HG02763 (cell line): ENCODE measurements at regions not wholly inside any gene's neighbourhood (a gene's known extent, or its start where the extent isn't known, plus 50 kb on each side); places are given as distances from the start of the nearest gene placed in this dataset.

ENCODE experiments used
- ATAC-seq: cut with Tn5 transposase; IDR thresholded peaks from one replicate; pipeline ENCODE4 v1.9.1; 2021; ENCODE audit warnings: mild to moderate bottlenecking, moderate library complexity; ENCODE audit not compliant: unreplicated experiment

- no peak for ATAC-seq
Measured at GRCh38 chr1:173128742-173129141, 78.0 kb upstream of the TNFSF18 start.

DNA sequence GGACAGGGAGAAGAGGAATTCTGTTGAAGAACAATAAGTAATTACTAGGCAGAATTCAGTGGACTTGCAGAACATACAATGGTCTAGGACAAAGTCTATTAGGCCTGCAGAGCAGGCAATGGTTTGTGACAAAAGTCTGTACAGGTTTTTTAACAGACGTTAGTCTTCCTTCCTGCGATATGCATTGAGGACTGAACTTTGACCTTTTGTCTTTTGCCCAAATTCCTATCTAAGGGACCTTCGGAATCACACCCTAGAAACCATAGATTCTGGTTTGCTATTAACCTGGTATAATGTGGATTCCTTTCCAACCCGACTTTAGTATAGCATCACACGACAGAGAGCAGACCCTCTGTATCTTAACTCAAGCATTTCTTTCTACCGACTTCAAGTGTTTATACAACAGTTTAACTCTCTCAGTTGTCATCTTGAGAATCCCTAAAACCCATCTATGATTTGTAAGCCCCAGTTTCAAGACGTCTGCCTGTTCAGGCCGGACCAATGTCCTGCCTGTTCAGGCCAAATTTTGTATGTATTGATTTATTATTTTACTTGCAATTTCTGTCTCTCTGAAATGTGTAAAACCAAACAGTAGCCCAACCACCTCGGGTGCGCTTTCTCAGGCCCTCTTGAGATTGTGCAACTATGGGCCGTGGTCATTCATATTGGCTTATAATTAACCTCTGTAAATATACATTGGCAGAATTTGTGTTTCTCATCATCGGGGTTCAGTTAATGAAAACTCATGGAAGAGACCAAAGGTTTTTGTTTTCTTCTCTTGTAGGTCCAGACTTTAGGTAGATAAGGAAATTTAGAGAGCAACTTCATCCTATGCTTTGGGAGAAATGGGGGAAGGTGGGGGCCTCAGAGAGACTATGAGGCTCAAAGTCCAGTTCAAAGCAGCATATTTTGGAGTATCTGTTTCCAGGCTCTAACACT, 76.9 kb upstream of the TNFSF18 start:
- ATAC-seq, result no peak

DNA sequence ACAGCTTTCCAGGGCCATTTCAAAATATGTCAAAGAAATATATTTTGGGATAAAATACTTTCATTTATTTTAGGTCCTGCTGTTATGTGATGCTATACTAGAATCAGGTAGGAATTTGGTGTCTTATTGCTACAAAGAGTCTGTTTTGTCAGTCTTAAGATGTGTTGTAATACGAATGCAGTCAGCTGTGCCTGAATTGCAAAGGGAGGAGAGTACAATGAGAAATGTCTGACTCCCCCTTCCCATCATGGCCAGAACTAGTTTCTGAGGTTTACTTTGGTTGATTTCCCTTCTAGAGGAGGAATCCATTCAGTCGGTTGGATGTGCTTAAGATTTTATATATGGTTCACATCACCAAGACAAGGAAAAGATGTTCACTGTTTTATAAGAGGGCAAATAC, 75.7 kb upstream of the TNFSF18 start:
- no peak for ATAC-seq

DNA sequence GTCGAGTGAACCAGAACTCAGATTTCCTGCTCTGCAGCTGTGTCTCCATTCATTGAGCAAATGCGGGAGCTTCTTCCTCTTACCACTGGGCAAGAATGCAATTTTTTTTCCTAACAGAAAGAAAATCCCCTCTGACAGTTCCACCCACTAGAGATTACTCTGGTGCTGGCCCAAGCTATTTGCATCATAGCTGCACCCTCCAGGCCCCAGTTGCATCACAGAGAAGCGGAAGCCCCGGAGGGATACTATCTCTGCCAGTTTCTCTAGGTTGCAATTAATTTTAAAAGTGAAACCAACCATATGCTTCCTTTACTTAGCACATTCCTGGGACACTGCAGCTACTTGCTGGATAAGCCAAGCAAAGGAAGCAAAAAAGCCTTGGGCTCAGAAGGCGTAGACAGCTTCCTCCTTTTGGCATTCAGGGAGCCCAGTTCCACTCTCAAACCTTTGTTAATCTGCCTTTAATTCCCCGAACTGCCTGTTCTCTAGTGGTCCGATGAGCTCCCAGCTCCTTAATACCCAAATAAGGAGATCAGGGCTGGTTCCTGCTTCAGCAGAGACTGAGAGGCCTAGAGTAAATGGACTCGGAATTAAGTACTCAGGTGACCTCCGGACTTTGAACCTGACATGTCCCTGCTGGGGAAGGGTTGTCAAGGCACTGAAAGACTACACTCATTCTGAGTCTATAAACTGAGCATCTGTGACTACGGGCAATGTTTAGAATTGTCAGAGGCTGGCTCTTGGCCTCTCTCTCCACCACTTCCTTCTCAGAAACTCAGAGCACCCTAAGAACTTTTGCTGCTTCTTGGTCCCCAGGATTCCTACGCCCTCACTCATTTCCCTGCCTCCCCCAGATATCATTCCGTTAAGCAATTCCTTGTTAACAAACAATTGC, 72.5 kb upstream of the TNFSF18 start:
- peak; percentile 66 for ATAC-seq

DNA sequence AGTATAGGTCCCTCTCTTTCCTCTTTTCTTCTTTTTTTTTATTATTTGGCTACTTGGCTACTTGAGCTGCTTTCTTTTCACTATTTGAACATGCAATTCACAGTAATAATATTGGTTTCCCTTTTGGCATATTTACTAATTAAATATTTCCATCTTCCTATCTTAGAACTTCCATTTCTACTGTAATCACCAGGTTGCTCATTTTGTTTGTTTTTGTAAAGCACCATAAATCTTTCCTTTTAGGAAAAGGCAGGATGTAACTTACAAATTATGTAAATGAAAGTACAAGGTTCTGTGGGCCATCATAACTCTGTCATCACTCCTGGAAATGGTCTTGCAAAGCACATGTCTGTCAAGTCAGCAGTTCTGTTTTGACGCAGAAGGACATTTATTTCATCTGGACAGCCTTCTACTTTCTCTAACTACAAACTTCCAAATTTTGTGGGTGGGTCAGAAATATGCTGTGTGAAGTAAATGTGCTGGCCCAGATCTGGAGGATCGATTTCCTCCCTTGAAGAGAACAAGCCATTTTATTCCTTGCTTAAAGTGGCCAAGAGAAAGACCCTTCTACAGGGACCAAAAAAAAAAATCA, 71.7 kb upstream of the TNFSF18 start:
- ATAC-seq, result no peak

DNA sequence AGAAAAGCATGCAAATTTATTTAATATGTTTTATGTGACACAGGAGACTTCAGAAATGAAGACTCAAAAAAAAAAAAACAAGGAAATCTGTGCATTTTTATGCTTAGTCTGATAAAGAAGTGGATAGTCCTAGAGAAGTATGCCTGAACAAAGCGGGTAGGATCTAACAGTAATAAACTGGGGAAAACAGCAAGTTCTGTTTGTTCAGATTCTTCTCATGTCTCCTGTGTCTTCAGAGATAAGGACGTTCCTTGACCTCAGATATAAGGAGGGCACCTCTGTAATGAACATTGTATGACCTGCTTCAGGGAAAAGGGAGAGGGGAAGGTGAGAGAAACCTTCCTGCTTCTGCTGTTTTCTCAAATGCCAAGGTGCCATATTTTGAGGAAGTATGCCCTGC, 67.7 kb upstream of the TNFSF18 start:
- no peak for ATAC-seq

- no peak for ATAC-seq
Measured at GRCh38 chr1:173117761-173118160, 67.0 kb upstream of the TNFSF18 start.

- ATAC-seq, result no peak
Measured at GRCh38 chr1:173117108-173117633, 66.4 kb upstream of the TNFSF18 start.

DNA sequence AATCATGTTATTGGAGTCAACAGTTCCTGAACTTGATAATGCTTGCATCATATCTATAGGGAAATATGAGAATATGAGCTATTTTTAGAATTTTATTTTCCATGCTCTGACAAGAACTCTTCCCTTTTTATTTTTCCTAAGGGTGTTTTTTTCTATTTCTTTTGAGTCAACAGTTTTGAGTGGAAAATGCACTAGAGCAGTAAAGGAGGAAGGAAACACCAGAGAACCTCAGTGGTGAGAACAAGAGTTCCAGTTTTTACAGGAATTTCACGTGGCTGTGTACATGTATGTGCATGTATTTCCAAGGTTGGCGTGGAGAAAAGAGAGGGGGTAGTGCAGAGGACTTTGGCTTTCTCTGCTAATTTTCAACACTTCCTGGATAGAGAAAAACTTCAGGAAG, 63.6 kb upstream of the TNFSF18 start:
- no peak for ATAC-seq

GRCh38 chr1:173113015-173113741, 62.4 kb upstream of the TNFSF18 start:
- no peak for ATAC-seq

DNA sequence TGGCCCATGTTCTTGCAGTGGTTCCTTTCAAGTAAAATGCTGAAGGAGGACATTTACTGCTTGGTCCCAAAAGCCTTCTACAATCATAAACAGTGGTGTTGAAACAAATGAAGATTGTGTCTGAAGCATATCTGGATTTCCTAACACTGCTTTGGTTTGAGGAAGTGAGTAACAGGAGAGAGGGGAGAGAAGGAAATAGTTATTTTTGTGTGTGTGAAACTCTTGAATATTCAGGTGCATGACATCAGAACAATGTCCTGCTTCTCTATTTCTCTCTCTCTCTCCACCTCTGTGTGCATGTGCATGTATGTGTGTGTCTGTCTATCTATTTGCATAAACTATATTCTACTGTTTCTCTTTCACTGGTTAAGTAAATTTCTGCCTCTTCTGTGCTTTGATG, 61.4 kb upstream of the TNFSF18 start:
- ATAC-seq, result peak; percentile 88

DNA sequence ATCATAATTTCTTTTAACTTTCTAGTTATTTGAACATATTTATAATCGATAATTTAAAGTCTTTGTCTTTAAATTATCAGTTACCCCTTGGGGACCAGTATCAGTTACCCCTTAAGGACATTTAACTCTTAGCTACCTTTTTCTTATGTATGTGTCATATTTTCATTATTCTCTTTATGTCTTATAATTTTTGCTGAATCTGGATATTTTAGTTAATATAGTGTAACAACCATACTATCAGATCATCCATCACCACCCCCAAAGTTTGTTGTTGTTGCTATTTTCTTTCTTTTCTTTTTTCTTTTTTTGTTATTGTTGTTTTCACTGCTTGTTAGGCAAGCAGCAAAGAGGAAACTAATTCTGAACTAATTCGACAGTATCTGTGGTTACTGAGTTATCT, 57.0 kb upstream of the TNFSF18 start:
- no peak for ATAC-seq

DNA sequence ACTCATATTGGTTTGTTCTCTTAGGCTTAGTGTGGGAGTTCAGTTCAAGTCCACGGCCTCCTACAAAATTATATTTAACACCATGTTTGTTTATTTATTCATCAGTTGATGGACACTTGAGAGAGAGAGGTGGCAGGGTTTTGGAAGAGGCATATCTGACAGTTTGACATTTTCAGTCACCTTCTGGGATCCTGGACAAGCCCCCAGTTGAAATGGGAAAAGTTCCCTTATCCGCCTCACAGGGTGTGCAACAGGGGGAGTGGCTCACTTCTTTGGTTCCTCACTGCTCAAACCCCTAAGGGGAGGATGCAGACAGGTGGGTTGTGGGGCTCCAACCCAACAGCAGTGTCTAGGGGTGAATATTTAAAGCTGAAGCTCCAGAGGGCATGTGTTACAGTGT, 52.3 kb upstream of the TNFSF18 start:
- ATAC-seq, result no peak

GRCh38 chr1:173101589-173101988, 50.8 kb upstream of the TNFSF18 start:
- no peak for ATAC-seq

GRCh38 chr1:173100476-173101107, 49.9 kb upstream of the TNFSF18 start:
- ATAC-seq, result no peak
